Esophagus squamous epithelium (tissue), 5 donors: ENCODE measurements at regions not wholly inside any gene's neighbourhood (a gene's known extent, or its start where the extent isn't known, plus 50 kb on each side); places are given as distances from the start of the nearest gene placed in this dataset.

ENCODE experiments used
- DNase-seq: peaks from one replicate; lab custom pipeline; 2025; lab: John Stamatoyannopoulos, UW
- H3K27ac ChIP-seq, 4 donors: fragments of 200-600 bp; sonication (generic); one replicate each; pipeline ENCODE4 v1.5.1; 2016 to 2019; ENCODE audit warnings: mild to moderate bottlenecking in 1 of 4
- H3K27me3 ChIP-seq, 4 donors: fragments of 200-600 bp; sonication (generic); 1 replicate in 3 of 4; 2 replicates in 1 of 4; pipeline versions ENCODE4 v1.5.1 to v1.6.0; 2017 to 2021; ENCODE audit warnings: antibody characterized with exemption in 1 of 4
- H3K36me3 ChIP-seq, 3 donors: fragments of 200-600 bp; sonication (generic); one replicate each; pipeline ENCODE4 v1.5.1; 2016 to 2019
- H3K4me1 ChIP-seq, 3 donors: fragments of 200-600 bp; sonication (generic); one replicate each; pipeline ENCODE4 v1.5.1; 2017 to 2019
- H3K4me3 ChIP-seq, 4 donors: fragments of 200-600 bp; sonication (generic); 1 replicate in 3 of 4; 2 replicates in 1 of 4; pipeline ENCODE4 v1.5.1; 2016 to 2019; ENCODE audit warnings: mild to moderate bottlenecking in 2 of 4, moderate library complexity in 1 of 4
- H3K9me3 ChIP-seq, 3 donors: fragments of 200-600 bp; sonication (generic); one replicate each; pipeline ENCODE4 v1.5.1; 2016 to 2019
- CTCF ChIP-seq, 6 experiments: fragments of 450-650 bp in 4 of 6; fragments of 200-600 bp in 2 of 6; sonication (generic) in 2 of 6; IDR thresholded peaks; one replicate each; pipeline ENCODE4 v1.5.1; 2016 to 2019; ENCODE audit warnings: antibody characterized with exemption in 6 of 6, mild to moderate bottlenecking in 4 of 6, moderate library complexity in 4 of 6
- POLR2A ChIP-seq, 4 donors: fragments of 450-650 bp; IDR thresholded peaks; one replicate each; pipeline ENCODE4 v1.6.1; 2017; ENCODE audit warnings: antibody characterized with exemption in 4 of 4, mild to moderate bottlenecking in 4 of 4, moderate library complexity in 3 of 4
- WGBS, 2 donors: methylation state at CpG; one replicate each; pipeline ENCODE4 v1.1.5; 2018; 5-methylcytosine and 5-hydroxymethylcytosine counted together
- intact Hi-C: fragments of 100-400 bp; cut with DNase I; formaldehyde crosslinking; loops from one replicate; pipeline ENCODE4 v1.15.0; 2022
- donor health status: DM: yes; HTN: yes; CAD: no.

DNA sequence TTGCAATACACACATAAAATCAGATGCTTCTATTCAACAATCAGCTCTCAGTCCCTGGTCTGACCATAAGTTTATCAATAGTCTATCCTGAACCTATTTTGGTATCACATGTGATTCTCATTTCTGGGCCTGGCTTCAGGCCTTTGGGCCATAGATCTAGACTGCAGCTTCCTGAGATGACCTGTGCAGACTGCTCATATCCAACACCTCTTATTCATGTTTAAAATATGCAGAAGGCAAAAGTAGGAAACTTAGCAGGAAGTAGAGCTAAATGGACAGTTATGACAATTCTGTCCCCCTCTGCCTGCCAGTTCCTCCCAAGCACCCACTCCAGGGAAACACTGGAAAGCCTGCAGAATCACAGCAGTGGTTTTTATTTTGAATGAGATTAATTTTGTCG lies 53.3 kb downstream of the C7orf25 start:
- H3K36me3 ChIP-seq: no peaks in the 10 kb centered on the region
- H3K27me3 ChIP-seq: peaks cover 0 to 55% (median 0%) of the 10 kb centered on the region in 4 donors
- no peaks in the 10 kb centered on the region for H3K9me3 ChIP-seq
- intact Hi-C loops: no loop called here
- peaks cover 0 to 18% (median 4%) of the 10 kb centered on the region in 3 donors for H3K4me1 ChIP-seq
- no peak for DNase-seq
- H3K4me3 ChIP-seq: no peak overlapping the region
- 83 to 89% methylated on average over 1 of the region's 1 CpG for WGBS, 2 donors
- H3K27ac ChIP-seq: no peak overlapping the region
- TF ChIP-seq CTCF (IDR thresholded peaks at IDR 0.05): no peak
- no peak for TF ChIP-seq POLR2A (IDR thresholded peaks at IDR 0.05)

- peak overlapping the region; percentile 15 to 59 (median 40) for H3K4me3 ChIP-seq
- peaks cover 0 to 62% (median 0%) of the 10 kb centered on the region in 4 donors for H3K27me3 ChIP-seq
- H3K36me3 ChIP-seq: no peaks in the 10 kb centered on the region
- TF ChIP-seq POLR2A (IDR thresholded peaks at IDR 0.05) (no peak), CTCF (IDR thresholded peaks at IDR 0.05) (no peak)
- intact Hi-C loops: no loop called here
- peaks cover 0 to 18% (median 4%) of the 10 kb centered on the region in 3 donors for H3K4me1 ChIP-seq
- no peak overlapping the region for H3K27ac ChIP-seq
- WGBS, 2 donors: 36 to 44% methylated on average over 13 to 19 of the region's 19 CpGs
- DNase-seq: no peak
- H3K9me3 ChIP-seq: no peaks in the 10 kb centered on the region
These were observed 55.3 kb downstream of the C7orf25 start for GRCh38 chr7:42856605-42856987.

DNA sequence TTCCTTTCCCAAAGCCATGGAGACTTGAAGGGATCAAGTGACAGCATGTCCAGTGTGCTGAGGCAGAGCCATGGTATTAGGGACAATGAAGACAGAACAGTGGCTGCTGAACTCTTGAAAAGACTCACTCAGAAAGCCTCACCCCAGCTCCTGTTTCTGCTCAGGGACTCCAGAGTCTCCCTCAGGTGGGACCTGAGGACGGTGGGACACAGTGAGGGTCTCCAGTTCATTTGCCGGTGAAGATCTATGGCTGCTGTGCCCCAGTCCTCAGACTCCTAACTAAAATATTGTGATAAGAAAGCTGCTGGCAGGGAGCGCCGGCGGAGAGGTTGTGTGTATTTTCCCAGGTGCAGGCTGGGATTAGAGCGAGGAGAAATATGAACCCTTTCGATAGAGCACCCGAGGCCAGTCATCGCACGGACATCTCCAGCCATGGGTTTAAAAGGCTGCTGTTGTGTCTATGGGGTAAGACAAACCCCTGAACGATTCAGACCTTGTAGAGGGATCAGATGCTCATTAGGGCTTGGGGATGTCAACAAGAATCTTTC lies 57.2 kb downstream of the C7orf25 start:
- TF ChIP-seq CTCF (IDR thresholded peaks at IDR 0.05): no peak
- TF ChIP-seq POLR2A (IDR thresholded peaks at IDR 0.05): no peak

DNA sequence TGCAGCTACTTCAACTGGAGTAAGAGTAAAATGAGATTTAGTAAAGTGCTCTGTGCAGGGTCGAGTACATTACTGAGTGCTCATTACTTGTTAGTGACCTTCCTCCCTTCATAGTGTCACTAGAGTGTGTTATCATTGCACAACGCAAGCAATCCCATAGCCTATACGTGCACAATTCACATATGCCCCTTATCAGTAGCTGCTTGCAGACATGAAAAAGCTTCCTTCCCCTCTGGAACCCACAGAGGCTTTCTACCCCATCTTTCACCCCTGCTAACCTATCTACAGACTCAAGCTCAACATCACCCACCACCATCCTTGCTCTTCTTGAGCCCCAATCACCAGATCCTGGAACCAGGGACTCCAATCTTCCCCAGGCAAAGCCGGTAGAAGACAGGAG lies 59.3 kb downstream of the C7orf25 start:
- peaks cover 0 to 53% (median 0%) of the 10 kb centered on the region in 4 donors for H3K27me3 ChIP-seq
- no peak for TF ChIP-seq CTCF (IDR thresholded peaks at IDR 0.05)
- TF ChIP-seq POLR2A (IDR thresholded peaks at IDR 0.05): no peak
- peaks cover 0 to 13% (median 4%) of the 10 kb centered on the region in 3 donors for H3K4me1 ChIP-seq
- H3K27ac ChIP-seq: no peak overlapping the region
- no peaks in the 10 kb centered on the region for H3K36me3 ChIP-seq
- no peak for DNase-seq
- no peak overlapping the region for H3K4me3 ChIP-seq
- WGBS, 2 donors: 53 to 63% methylated on average over 3 of the region's 4 CpGs
- intact Hi-C loops: no loop called here
- H3K9me3 ChIP-seq: no peaks in the 10 kb centered on the region

More for the DNA sequence above, 57.2 kb downstream of the C7orf25 start:
- WGBS, 2 donors: 81 to 89% methylated on average over 11 of the region's 11 CpGs
- H3K4me1 ChIP-seq: peaks cover 0 to 18% (median 4%) of the 10 kb centered on the region in 3 donors
- no peak overlapping the region for H3K4me3 ChIP-seq
- H3K27ac ChIP-seq: no peak overlapping the region
- no peaks in the 10 kb centered on the region for H3K9me3 ChIP-seq
- peaks cover 0 to 59% (median 0%) of the 10 kb centered on the region in 4 donors for H3K27me3 ChIP-seq
- intact Hi-C loops: no loop called here
- no peaks in the 10 kb centered on the region for H3K36me3 ChIP-seq
- DNase-seq: no peak

DNA sequence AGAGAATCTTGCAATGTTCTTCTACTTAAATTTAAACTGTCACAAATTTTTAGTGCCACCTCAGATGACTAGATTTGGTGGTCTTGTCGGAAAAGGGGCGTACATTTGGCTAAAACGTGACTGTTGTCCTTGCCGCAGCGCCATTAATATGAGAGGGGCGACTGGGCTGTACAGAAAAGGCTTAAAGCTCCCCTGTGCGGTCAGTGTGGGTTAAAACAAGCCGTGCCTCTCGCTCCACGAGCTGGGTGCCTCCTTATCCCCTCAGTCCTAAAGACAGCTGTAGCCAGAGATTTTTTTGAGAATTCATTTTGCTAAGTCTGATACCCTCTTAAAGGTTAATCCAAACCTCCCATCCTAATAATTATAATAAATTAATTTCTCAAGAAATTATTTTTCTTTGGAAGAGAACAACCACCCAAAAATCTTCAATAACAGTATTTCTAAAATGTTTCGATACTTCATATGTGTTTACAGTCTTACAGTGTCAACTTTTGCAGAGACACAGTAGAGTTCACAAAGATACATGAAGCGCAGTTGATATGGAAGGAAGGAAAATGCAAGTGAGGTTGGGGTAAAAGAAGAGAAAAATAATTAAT lies 68.6 kb downstream of the C7orf25 start:
- intact Hi-C loops: loop anchor here (10.0 kb wide), 1 partner anchor 889 kb away; no protein-coding TSS in a partner anchor
- no peaks in the 10 kb centered on the region for H3K4me1 ChIP-seq

More for the DNA sequence above, 68.6 kb downstream of the C7orf25 start:
- Histone ChIP-seq H3K4me3 (peak overlapping the region in 1 of 4 donors; percentile 21), H3K27me3 (peaks cover 0 to 30% (median 0%) of the 10 kb centered on the region in 4 donors), H3K36me3 (no peaks in the 10 kb centered on the region), H3K27ac (no peak overlapping the region), H3K9me3 (no peaks in the 10 kb centered on the region)
- no peak for DNase-seq
- TF ChIP-seq POLR2A (IDR thresholded peaks at IDR 0.05) (no peak), CTCF (IDR thresholded peaks at IDR 0.05) (peak in 5 of 6 experiments; percentile 23 to 51 (median 32))
- 42 to 43% methylated on average over 12 of the region's 12 CpGs for WGBS, 2 donors
